ENCODE measurements at regions not wholly inside any gene's neighbourhood (a gene's known extent, or its start where the extent isn't known, plus 50 kb on each side); places are given as distances from the start of the nearest gene placed in this dataset.

- TF ChIP-seq CTCF (IDR thresholded peaks at IDR 0.05; ENCODE audit: borderline replicate concordance, extremely low read depth, low read length, poor library complexity, severe bottlenecking) (no peak), EZH2 (IDR thresholded peaks at IDR 0.05; ENCODE audit: borderline replicate concordance, low read depth, low read length, severe bottlenecking) (no peak)
Observed at GRCh38 chr7:132030086-132030568, 473.7 kb upstream of the PODXL start.
